Lung (tissue), 11 donors: ENCODE measurements at regions not wholly inside any gene's neighbourhood (a gene's known extent, or its start where the extent isn't known, plus 50 kb on each side); places are given as distances from the start of the nearest gene placed in this dataset.
A peak's percentile ranks its signal among the peaks of the same experiment; 100 is the strongest.

Experiments used
- ATAC-seq: fragments of 200-7000 bp; cut with Tn5 transposase; one replicate; pipeline ENCODE4 v1.9.1; 2020; ENCODE audit warnings: moderate number of reproducible peaks; ENCODE audit not compliant: insufficient read depth, low FRiP score
- DNase-seq, 3 donors: peaks; one replicate each; pipeline ENCODE4 v3.0.0-alpha.2; 2013 to 2017
- H3K27ac ChIP-seq, 2 donors: one replicate each; pipeline ENCODE4 v1.5.1; 2013; ENCODE audit warnings: mild to moderate bottlenecking in 2 of 2, moderate library complexity in 2 of 2, control low read depth in 1 of 2, inconsistent platforms in 1 of 2, low read depth in 1 of 2, low read length in 1 of 2
- H3K27me3 ChIP-seq, 3 donors: one replicate each; pipeline ENCODE4 v1.5.1; 2013; ENCODE audit warnings: low read length in 2 of 3; ENCODE audit not compliant: control insufficient read depth in 3 of 3, insufficient read depth in 3 of 3
- H3K36me3 ChIP-seq, 4 donors: one replicate each; pipeline ENCODE4 v1.5.1; 2013; ENCODE audit warnings: low read length in 4 of 4, mild to moderate bottlenecking in 1 of 4, moderate library complexity in 1 of 4; ENCODE audit not compliant: control insufficient read depth in 4 of 4, insufficient read depth in 4 of 4
- H3K4me1 ChIP-seq, 5 donors: one replicate each; pipeline ENCODE4 v1.5.1; 2013; ENCODE audit warnings: low read length in 5 of 5, mild to moderate bottlenecking in 2 of 5, moderate library complexity in 1 of 5; ENCODE audit not compliant: control insufficient read depth in 5 of 5, insufficient read depth in 5 of 5
- H3K4me3 ChIP-seq: one replicate; pipeline ENCODE4 v1.5.1; 2013; ENCODE audit warnings: mild to moderate bottlenecking, control low read depth, moderate library complexity
- H3K9ac ChIP-seq, 2 donors: one replicate each; pipeline ENCODE4 v1.5.1; 2013; ENCODE audit warnings: low read length in 2 of 2, control low read depth in 1 of 2; ENCODE audit not compliant: insufficient read depth in 1 of 2
- H3K9me3 ChIP-seq, 4 donors: one replicate each; pipeline ENCODE4 v1.5.1; 2013; ENCODE audit warnings: low read length in 3 of 4, mild to moderate bottlenecking in 1 of 4, moderate library complexity in 1 of 4; ENCODE audit not compliant: control insufficient read depth in 4 of 4, insufficient read depth in 3 of 4
- CTCF ChIP-seq: IDR thresholded peaks from 2 replicates; pipeline ENCODE4 v1.5.1; 2012; ENCODE audit warnings: mild to moderate bottlenecking; ENCODE audit errors: control extremely low read depth, extremely low read depth
- WGBS, 2 donors: extraction: QIAGEN DNeasy Blood & Tissue Kit; methylation state at CpG; one replicate each; pipeline ENCODE4 v1.1.7; 2013; 5-methylcytosine and 5-hydroxymethylcytosine counted together
- donor health status: control.
- donor health status: control.
- donor health status: Bipolar disorder and iron deficiency.
- donor health status: healthy.
- donor health status: DM: yes; HTN: yes; CAD: no.

DNA sequence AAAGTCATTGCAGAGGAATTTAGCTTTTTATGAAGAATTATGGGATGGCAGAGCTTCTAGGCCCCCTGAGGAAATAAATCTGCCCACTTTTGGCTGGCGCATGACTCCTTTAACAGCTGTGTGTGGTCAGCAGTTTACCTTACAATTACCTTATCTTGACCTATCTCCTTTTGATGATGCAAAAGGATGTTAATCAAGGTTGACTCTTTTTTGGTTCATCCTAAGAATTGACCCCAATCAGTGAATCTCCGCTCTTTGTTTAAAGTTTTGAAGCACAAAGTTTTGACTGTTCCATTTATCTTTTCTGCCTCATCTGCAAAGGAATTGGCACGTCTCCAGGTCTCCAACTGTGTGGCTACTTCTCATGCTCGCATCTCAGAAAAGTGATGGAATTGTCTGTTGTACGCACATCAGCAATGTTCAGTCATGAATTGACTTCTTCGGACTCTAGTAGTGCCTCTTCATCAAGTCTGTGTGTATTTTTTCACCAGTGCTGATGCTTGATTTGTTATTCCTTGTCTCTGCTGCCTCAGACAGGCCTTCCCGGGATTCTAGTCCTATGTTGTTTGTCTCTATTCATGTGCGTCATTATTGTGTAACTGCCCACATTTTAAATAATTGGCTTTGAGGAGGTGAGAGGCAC, 196.2 kb upstream of the CFAP20DC start:
- no peaks in the 10 kb centered on the region for H3K27me3 ChIP-seq
- peaks cover 0 to 7% (median 6%) of the 10 kb centered on the region in 5 donors for H3K4me1 ChIP-seq
- H3K27ac ChIP-seq: no peak overlapping the region
- ATAC-seq (no peak), DNase-seq (peak; percentile 35 to 77 (median 58))
- H3K36me3 ChIP-seq: no peaks in the 10 kb centered on the region
- no peak overlapping the region for H3K9ac ChIP-seq
- 62 to 73% methylated on average over 8 of the region's 8 CpGs for WGBS, 2 donors
- no peak overlapping the region for H3K4me3 ChIP-seq
- no peak for TF ChIP-seq CTCF
- H3K9me3 ChIP-seq: no peaks in the 10 kb centered on the region

DNA sequence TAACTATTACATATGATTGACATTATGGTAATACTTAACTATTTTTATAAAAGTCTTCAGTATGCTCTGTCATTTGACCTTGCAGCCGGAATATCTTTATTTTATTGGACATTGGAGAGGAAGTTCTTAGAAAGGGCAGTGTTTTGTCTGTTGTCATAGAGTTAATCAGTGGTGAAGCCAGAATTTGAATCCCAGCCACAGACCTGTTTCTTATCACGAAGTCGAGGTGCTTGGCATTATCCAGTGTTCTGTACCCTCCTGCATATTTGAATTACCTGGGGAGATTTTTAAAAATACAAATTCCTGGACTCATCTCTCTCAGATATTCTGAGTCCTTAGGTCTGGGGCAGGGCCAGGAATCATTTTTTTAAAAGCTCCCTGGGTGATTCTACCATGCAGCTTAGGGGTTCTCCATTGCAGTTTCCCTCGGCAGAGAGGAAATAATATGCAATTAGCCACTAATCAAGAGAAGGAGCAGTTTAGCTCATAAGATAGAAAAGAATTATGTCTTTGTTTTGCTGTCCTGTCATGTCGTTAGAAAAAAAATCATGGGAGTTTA, 195.6 kb upstream of the CFAP20DC start:
- peaks cover 0 to 7% (median 6%) of the 10 kb centered on the region in 5 donors for H3K4me1 ChIP-seq
- TF ChIP-seq CTCF: no peak
- H3K36me3 ChIP-seq: no peaks in the 10 kb centered on the region
- H3K4me3 ChIP-seq: no peak overlapping the region
- no peak overlapping the region for H3K27ac ChIP-seq
- H3K9me3 ChIP-seq: no peaks in the 10 kb centered on the region
- 37 to 59% methylated on average over 5 of the region's 5 CpGs for WGBS, 2 donors
- ATAC-seq: no peak
- H3K27me3 ChIP-seq: no peaks in the 10 kb centered on the region
- DNase-seq: peak in 1 of 3 donors; percentile 32
- no peak overlapping the region for H3K9ac ChIP-seq

DNA sequence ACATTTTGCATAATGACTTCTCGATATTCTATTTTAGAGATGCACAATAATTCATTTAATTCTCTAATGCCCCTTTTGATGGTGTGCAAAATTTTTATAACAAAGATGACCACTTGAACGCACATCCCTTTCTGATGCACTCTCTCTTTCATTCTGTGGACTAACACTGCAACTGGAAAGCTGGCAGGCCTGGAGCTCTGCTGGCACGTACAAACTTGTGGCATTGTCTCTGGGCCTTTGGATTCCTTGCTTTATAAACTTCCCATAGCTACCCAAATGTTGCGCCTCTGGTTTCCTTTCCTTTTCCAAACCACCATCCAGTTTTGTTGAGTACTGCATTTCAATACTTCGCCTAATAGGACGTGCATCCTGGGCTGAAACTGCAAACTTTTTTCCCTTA, 194.5 kb upstream of the CFAP20DC start:
- TF ChIP-seq CTCF: no peak
- Histone ChIP-seq H3K27ac (no peak overlapping the region), H3K9me3 (no peaks in the 10 kb centered on the region), H3K36me3 (no peaks in the 10 kb centered on the region), H3K4me1 (peaks cover 0 to 7% (median 2%) of the 10 kb centered on the region in 5 donors), H3K27me3 (no peaks in the 10 kb centered on the region), H3K9ac (no peak overlapping the region), H3K4me3 (no peak overlapping the region)
- DNase-seq (no peak), ATAC-seq (no peak)
- 75 to 86% methylated on average over 6 of the region's 6 CpGs for WGBS, 2 donors
